GM12892 (cell line): ENCODE measurements at regions not wholly inside any gene's neighbourhood (a gene's known extent, or its start where the extent isn't known, plus 50 kb on each side); places are given as distances from the start of the nearest gene placed in this dataset.
"Not testable (repeated sequence)": the region's sequence is repeated elsewhere in the genome, so short reads cannot be mapped to it uniquely, and the experiment has no call there.

Source experiments
- POLR2A ChIP-seq: IDR thresholded peaks from 2 replicates; pipeline ENCODE4 v1.6.1; 2011; ENCODE audit warnings: low read depth, low read length, control low read depth
- TAF1 ChIP-seq: IDR thresholded peaks from 2 replicates; pipeline ENCODE4 v1.6.1; 2011; ENCODE audit warnings: low read depth, mild to moderate bottlenecking, control low read depth, low read length, borderline replicate concordance

- TF ChIP-seq TAF1, POLR2A: not testable (repeated sequence)
These were observed 114.5 kb downstream of the MTHFS start for GRCh38 chr15:79782307-79782706.
